ENCODE measurements at regions not wholly inside any gene's neighbourhood (a gene's known extent, or its start where the extent isn't known, plus 50 kb on each side); places are given as distances from the start of the nearest gene placed in this dataset.

- Mint-ChIP-seq H3K4me3 (no peak overlapping the region), H3K27me3 (ENCODE audit: low read depth) (no peaks in the 10 kb centered on the region), H3K27ac (no peak overlapping the region), H3K9me3 (no peaks in the 10 kb centered on the region), H3K4me1 (ENCODE audit: low read depth) (no peaks in the 10 kb centered on the region), H3K36me3 (ENCODE audit: low read depth) (no peaks in the 10 kb centered on the region)
Observed at GRCh38 chr2:221262651-221263050, 309.5 kb downstream of the EPHA4 start.

- no peak overlapping the region for H3K4me3 Mint-ChIP-seq
- H3K27me3 Mint-ChIP-seq (ENCODE audit: low read depth), result no peaks in the 10 kb centered on the region
- no peak overlapping the region for H3K27ac Mint-ChIP-seq
- H3K4me1 Mint-ChIP-seq (ENCODE audit: low read depth), result no peaks in the 10 kb centered on the region
- H3K36me3 Mint-ChIP-seq (ENCODE audit: low read depth), result no peaks in the 10 kb centered on the region
- no peaks in the 10 kb centered on the region for H3K9me3 Mint-ChIP-seq
Observed at GRCh38 chr2:221263573-221263972, 308.5 kb downstream of the EPHA4 start.

GRCh38 chr2:221264318-221264717 lies 307.8 kb downstream of the EPHA4 start:
- Mint-ChIP-seq H3K4me3 (no peak overlapping the region), H3K9me3 (no peaks in the 10 kb centered on the region), H3K36me3 (ENCODE audit: low read depth) (no peaks in the 10 kb centered on the region)

GRCh38 chr2:221267773-221268425 lies 304.2 kb downstream of the EPHA4 start:
- no peaks in the 10 kb centered on the region for H3K36me3 Mint-ChIP-seq (ENCODE audit: low read depth)
- H3K27ac Mint-ChIP-seq, result no peak overlapping the region
- no peaks in the 10 kb centered on the region for H3K4me1 Mint-ChIP-seq (ENCODE audit: low read depth)
- H3K9me3 Mint-ChIP-seq, result no peaks in the 10 kb centered on the region
- no peaks in the 10 kb centered on the region for H3K27me3 Mint-ChIP-seq (ENCODE audit: low read depth)
- no peak overlapping the region for H3K4me3 Mint-ChIP-seq

More at GRCh38 chr2:221264318-221264717, 307.8 kb downstream of the EPHA4 start:
- Mint-ChIP-seq H3K27me3 (ENCODE audit: low read depth) (no peaks in the 10 kb centered on the region), H3K27ac (no peak overlapping the region), H3K4me1 (ENCODE audit: low read depth) (no peaks in the 10 kb centered on the region)

GRCh38 chr2:221268631-221269030 lies 303.5 kb downstream of the EPHA4 start:
- no peaks in the 10 kb centered on the region for H3K27me3 Mint-ChIP-seq (ENCODE audit: low read depth)
- H3K9me3 Mint-ChIP-seq, result no peaks in the 10 kb centered on the region
- H3K4me3 Mint-ChIP-seq, result no peak overlapping the region
- no peak overlapping the region for H3K27ac Mint-ChIP-seq
- H3K4me1 Mint-ChIP-seq (ENCODE audit: low read depth), result no peaks in the 10 kb centered on the region
- no peaks in the 10 kb centered on the region for H3K36me3 Mint-ChIP-seq (ENCODE audit: low read depth)

DNA sequence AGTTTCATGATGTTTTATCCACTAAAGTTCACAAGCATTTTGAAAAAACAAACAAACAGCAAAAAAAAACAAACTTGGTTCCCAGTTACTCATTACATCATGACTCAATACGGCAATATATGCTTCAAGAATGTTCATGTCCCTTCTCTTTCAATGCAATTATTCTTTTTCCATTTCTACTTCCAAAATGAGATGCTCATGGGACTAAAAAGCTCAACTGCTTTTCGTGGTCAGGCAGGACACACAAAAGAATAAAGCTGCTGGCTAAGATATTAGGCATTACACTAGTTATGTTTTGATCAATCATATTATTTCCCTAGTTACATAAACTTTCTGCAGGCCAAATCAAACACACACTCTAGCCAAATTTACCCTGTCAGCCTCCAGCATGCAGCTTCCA lies 301.3 kb downstream of the EPHA4 start:
- no peaks in the 10 kb centered on the region for H3K9me3 Mint-ChIP-seq
- no peaks in the 10 kb centered on the region for H3K36me3 Mint-ChIP-seq (ENCODE audit: low read depth)
- no peak overlapping the region for H3K27ac Mint-ChIP-seq
- H3K4me3 Mint-ChIP-seq, result no peak overlapping the region
- no peaks in the 10 kb centered on the region for H3K27me3 Mint-ChIP-seq (ENCODE audit: low read depth)
- no peaks in the 10 kb centered on the region for H3K4me1 Mint-ChIP-seq (ENCODE audit: low read depth)

GRCh38 chr2:221272729-221273128 lies 299.4 kb downstream of the EPHA4 start:
- no peak overlapping the region for H3K4me3 Mint-ChIP-seq
- no peaks in the 10 kb centered on the region for H3K36me3 Mint-ChIP-seq (ENCODE audit: low read depth)
- no peaks in the 10 kb centered on the region for H3K27me3 Mint-ChIP-seq (ENCODE audit: low read depth)
- H3K9me3 Mint-ChIP-seq, result no peaks in the 10 kb centered on the region
- no peak overlapping the region for H3K27ac Mint-ChIP-seq
- no peaks in the 10 kb centered on the region for H3K4me1 Mint-ChIP-seq (ENCODE audit: low read depth)

DNA sequence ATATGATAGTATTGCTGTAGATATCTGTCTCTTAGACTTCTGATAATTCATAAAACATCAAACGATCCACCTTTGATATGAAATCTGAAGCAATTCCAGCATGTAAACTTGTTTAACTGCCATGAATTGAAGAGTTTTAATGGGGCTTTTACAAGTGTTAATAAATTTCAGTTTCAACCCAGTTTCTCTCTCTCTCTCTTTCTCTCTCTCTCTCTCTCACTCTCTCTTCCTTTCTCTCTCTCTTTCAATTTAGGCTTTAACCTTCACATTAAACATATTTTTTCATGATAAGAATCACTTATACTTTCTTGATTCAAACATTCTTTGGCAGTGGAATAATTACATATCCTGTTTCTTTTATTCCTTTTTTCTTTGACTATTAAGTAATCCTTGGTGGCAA lies 296.1 kb downstream of the EPHA4 start:
- no peaks in the 10 kb centered on the region for H3K36me3 Mint-ChIP-seq (ENCODE audit: low read depth)
- no peak overlapping the region for H3K27ac Mint-ChIP-seq
- no peaks in the 10 kb centered on the region for H3K4me1 Mint-ChIP-seq (ENCODE audit: low read depth)
- H3K27me3 Mint-ChIP-seq (ENCODE audit: low read depth), result no peaks in the 10 kb centered on the region
- no peak overlapping the region for H3K4me3 Mint-ChIP-seq
- H3K9me3 Mint-ChIP-seq, result no peaks in the 10 kb centered on the region

- H3K27me3 Mint-ChIP-seq (ENCODE audit: low read depth), result no peaks in the 10 kb centered on the region
- H3K4me1 Mint-ChIP-seq (ENCODE audit: low read depth), result no peaks in the 10 kb centered on the region
- H3K4me3 Mint-ChIP-seq, result no peak overlapping the region
- no peaks in the 10 kb centered on the region for H3K9me3 Mint-ChIP-seq
- no peaks in the 10 kb centered on the region for H3K36me3 Mint-ChIP-seq (ENCODE audit: low read depth)
- no peak overlapping the region for H3K27ac Mint-ChIP-seq
Observed at GRCh38 chr2:221276601-221277000, 295.5 kb downstream of the EPHA4 start.

DNA sequence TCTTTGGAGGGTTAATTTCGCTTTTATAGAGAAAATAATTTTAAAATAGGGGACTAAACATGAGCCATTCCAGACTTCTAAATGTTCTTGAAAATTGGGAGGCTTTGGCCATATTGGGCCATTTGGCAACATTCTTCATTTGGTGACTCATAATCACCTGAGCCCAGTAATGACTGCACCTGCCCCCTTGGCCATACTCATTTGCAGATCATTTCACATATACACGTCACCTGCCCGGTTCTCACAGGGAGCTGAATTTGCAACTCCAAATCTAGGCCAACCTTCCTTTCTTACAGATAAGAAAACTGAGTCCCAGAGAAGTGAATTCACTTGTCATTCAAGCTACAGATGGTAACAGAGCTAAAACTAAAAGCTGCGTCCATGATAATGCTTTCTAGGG lies 289.7 kb downstream of the EPHA4 start:
- H3K27me3 Mint-ChIP-seq (ENCODE audit: low read depth), result no peaks in the 10 kb centered on the region
- H3K9me3 Mint-ChIP-seq, result no peaks in the 10 kb centered on the region
- H3K27ac Mint-ChIP-seq, result no peak overlapping the region
- no peaks in the 10 kb centered on the region for H3K4me1 Mint-ChIP-seq (ENCODE audit: low read depth)
- no peak overlapping the region for H3K4me3 Mint-ChIP-seq
- H3K36me3 Mint-ChIP-seq (ENCODE audit: low read depth), result no peaks in the 10 kb centered on the region

DNA sequence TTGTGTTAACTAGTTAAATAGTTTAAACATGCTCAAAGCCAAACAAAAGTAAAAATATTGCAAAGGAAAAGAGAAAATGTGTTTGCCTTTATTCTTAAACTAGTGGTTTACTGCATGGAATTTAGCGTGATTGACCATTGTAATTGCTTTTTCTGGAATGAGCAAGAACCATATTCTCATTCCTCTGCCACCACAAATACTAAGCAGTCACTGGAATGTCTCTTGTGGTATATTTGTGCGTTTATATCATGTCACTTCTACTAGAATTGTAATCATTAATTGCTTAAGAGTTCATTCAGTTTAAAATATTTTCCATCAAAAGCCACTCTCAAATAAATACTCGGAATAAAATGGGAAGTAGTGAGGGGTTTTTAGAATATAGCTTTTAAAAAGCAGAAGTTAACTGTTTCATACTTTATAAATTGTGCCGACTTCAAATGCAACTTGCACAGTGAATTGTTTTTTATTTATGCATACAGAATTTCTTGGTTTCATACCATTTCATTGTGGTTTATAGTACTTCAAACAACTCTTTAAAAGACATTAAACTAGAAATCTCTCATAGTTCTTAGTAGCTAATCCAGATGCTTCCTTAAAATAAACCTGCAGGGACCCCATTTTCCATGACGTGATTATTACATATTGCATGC lies 288.1 kb downstream of the EPHA4 start:
- Mint-ChIP-seq H3K9me3 (no peaks in the 10 kb centered on the region), H3K4me1 (ENCODE audit: low read depth) (no peaks in the 10 kb centered on the region), H3K27ac (no peak overlapping the region), H3K4me3 (no peak overlapping the region), H3K27me3 (ENCODE audit: low read depth) (peaks cover 3% of the 10 kb centered on the region), H3K36me3 (ENCODE audit: low read depth) (no peaks in the 10 kb centered on the region)

GRCh38 chr2:221285148-221285547 lies 287.0 kb downstream of the EPHA4 start:
- Mint-ChIP-seq H3K4me3 (no peak overlapping the region), H3K9me3 (no peaks in the 10 kb centered on the region), H3K36me3 (ENCODE audit: low read depth) (no peaks in the 10 kb centered on the region), H3K27me3 (ENCODE audit: low read depth) (peaks cover 3% of the 10 kb centered on the region), H3K27ac (no peak overlapping the region), H3K4me1 (ENCODE audit: low read depth) (no peaks in the 10 kb centered on the region)

DNA sequence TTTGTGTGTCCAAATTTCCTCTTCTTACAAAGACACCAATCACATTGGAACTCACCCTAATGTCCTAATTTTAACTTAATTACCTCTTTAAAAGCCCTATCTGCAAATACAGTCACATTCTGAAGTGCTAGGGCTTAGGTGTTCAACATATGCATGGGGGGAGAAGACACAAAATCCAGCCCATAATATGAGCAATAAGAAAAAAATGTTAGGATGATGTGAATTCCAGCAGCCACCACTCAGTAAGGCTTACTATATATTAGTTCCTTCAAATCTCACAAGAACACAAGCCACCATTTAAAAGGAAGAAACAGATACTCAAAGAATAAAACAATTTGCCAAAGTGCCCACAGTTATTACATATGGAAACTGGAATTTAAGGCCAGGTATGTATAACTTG lies 285.7 kb downstream of the EPHA4 start:
- H3K36me3 Mint-ChIP-seq (ENCODE audit: low read depth), result no peaks in the 10 kb centered on the region
- no peak overlapping the region for H3K27ac Mint-ChIP-seq
- H3K4me3 Mint-ChIP-seq, result no peak overlapping the region

DNA sequence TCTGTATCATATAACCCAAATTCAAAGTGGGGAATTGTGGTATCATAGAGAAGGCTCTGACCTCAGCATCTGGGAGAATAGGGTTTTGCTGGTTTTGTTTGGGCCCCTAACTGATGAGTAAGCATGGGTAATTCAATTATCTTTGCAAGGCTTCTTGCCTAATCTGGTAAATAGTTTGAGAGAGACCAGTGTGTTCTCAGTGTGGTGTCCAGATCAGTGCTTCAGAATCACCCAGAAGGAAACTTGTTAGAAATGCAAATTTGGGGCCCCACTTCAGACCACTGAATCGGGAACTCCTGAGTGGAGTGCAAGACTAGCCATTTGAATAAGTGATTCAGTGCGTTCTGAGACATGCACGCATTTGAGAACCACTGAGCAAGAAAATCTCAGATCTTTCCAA lies 282.7 kb downstream of the EPHA4 start:
- Mint-ChIP-seq H3K4me1 (ENCODE audit: low read depth) (no peaks in the 10 kb centered on the region), H3K9me3 (no peaks in the 10 kb centered on the region), H3K4me3 (no peak overlapping the region), H3K36me3 (ENCODE audit: low read depth) (no peaks in the 10 kb centered on the region), H3K27ac (no peak overlapping the region), H3K27me3 (ENCODE audit: low read depth) (peaks cover 3% of the 10 kb centered on the region)

More for the DNA sequence above, 285.7 kb downstream of the EPHA4 start:
- H3K4me1 Mint-ChIP-seq (ENCODE audit: low read depth), result no peaks in the 10 kb centered on the region
- peaks cover 3% of the 10 kb centered on the region for H3K27me3 Mint-ChIP-seq (ENCODE audit: low read depth)
- H3K9me3 Mint-ChIP-seq, result no peaks in the 10 kb centered on the region

DNA sequence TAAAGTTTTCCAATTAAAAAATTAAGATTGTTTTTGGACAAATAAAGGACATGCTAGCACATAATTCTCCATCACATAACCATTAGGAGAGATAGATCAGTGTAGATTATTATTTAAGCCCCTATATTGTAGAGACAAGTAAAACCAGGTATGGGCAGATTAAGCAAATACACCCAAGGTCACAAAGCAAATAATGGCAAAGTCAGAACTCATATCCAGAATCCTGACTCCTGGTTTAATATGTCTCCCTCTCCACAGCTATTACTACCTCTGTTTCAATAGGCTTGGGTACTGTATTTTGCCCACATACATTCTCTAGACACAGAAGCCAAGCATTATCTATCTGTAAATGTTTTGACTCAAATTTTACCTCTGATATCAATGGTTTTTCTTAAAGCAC lies 282.3 kb downstream of the EPHA4 start:
- Mint-ChIP-seq H3K4me1 (ENCODE audit: low read depth) (no peaks in the 10 kb centered on the region), H3K36me3 (ENCODE audit: low read depth) (no peaks in the 10 kb centered on the region), H3K27ac (no peak overlapping the region), H3K4me3 (no peak overlapping the region), H3K9me3 (no peaks in the 10 kb centered on the region), H3K27me3 (ENCODE audit: low read depth) (peaks cover 3% of the 10 kb centered on the region)

Measured in T-helper 1 cell treated with Interleukin-12 subunit alpha and Interleukin-12 subunit beta and Interleukin-4 antibody, amounts not matched to agents 30 μg/mL and 1 μg/mL, for 36 hours (primary cell).